ENCODE measurements at regions not wholly inside any gene's neighbourhood (a gene's known extent, or its start where the extent isn't known, plus 50 kb on each side); places are given as distances from the start of the nearest gene placed in this dataset.

DNA sequence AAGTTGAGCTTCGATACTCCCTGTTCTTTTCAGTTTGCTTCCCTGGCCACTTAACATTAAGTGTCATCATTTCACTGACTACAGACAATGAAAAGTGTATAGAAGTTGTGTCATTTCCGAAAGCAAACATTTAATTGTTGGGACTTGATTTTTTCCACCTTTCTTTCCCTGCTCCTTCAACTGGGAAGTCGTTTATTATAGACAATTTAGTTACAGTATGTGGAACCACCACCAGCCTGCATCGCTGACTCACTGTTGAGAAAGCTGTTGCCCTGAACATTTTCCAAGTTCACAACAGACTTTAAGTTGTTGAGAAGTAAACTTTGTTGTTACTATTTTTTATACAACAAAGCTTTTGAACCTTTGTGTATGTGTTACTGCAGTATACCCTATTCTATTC is 788.4 kb upstream of the PRR20A start:
- TF ChIP-seq, protein P1, sequence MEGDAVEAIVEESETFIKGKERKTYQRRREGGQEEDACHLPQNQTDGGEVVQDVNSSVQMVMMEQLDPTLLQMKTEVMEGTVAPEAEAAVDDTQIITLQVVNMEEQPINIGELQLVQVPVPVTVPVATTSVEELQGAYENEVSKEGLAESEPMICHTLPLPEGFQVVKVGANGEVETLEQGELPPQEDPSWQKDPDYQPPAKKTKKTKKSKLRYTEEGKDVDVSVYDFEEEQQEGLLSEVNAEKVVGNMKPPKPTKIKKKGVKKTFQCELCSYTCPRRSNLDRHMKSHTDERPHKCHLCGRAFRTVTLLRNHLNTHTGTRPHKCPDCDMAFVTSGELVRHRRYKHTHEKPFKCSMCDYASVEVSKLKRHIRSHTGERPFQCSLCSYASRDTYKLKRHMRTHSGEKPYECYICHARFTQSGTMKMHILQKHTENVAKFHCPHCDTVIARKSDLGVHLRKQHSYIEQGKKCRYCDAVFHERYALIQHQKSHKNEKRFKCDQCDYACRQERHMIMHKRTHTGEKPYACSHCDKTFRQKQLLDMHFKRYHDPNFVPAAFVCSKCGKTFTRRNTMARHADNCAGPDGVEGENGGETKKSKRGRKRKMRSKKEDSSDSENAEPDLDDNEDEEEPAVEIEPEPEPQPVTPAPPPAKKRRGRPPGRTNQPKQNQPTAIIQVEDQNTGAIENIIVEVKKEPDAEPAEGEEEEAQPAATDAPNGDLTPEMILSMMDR (conservative IDR thresholded peaks at IDR 0.05; ENCODE audit: low read depth, low read length) = no peak
- no peak for TF ChIP-seq EZH2 (IDR thresholded peaks at IDR 0.05; ENCODE audit: borderline replicate concordance, low read depth, low read length, poor library complexity, severe bottlenecking)
- DNase-seq (ENCODE audit: low spot score) = no peak
- CTCF ChIA-PET = no interaction called here
- Histone ChIP-seq H3K27me3 (replicated peaks; ENCODE audit: insufficient read depth, low read depth, low read length, poor library complexity) (no peaks in the 10 kb centered on the region), H3K9me3 (ENCODE audit: low read depth, low read length, poor library complexity, severe bottlenecking) (no peaks in the 10 kb centered on the region), H3K36me3 (ENCODE audit: insufficient read depth, low read length, poor library complexity, severe bottlenecking) (no peaks in the 10 kb centered on the region), H3K4me3 (ENCODE audit: low read depth, low read length, poor library complexity, severe bottlenecking) (no peak overlapping the region), H3K4me1 (ENCODE audit: insufficient read depth, low read length, poor library complexity, severe bottlenecking) (no peaks in the 10 kb centered on the region), H3K27ac (ENCODE audit: low read depth, low read length, poor library complexity, severe bottlenecking) (no peak overlapping the region)
- POLR2A ChIA-PET (ENCODE audit: low non-redundant PET) = no interaction called here
- intact Hi-C loops (cut with micrococcal nuclease; ENCODE audit: unreplicated experiment) = no loop called here
- no TSS peak for BruUV-seq (replicated peaks)

- intact Hi-C loops (cut with micrococcal nuclease; ENCODE audit: unreplicated experiment) = no loop called here
- ChIA-PET POLR2A (ENCODE audit: low non-redundant PET) (no interaction called here), CTCF (no interaction called here)
- H3K36me3 ChIP-seq (ENCODE audit: insufficient read depth, low read length, poor library complexity, severe bottlenecking) = no peaks in the 10 kb centered on the region
- H3K27ac ChIP-seq (ENCODE audit: low read depth, low read length, poor library complexity, severe bottlenecking) = no peak overlapping the region
- TF ChIP-seq, protein P1 (conservative IDR thresholded peaks at IDR 0.05; ENCODE audit: low read depth, low read length) = no peak
- TF ChIP-seq EZH2 (IDR thresholded peaks at IDR 0.05; ENCODE audit: borderline replicate concordance, low read depth, low read length, poor library complexity, severe bottlenecking) = no peak
- no peaks in the 10 kb centered on the region for H3K9me3 ChIP-seq (ENCODE audit: low read depth, low read length, poor library complexity, severe bottlenecking)
- no peaks in the 10 kb centered on the region for H3K4me1 ChIP-seq (ENCODE audit: insufficient read depth, low read length, poor library complexity, severe bottlenecking)
- BruUV-seq (replicated peaks) = no TSS peak
- no peak for DNase-seq (ENCODE audit: low spot score)
- no peak overlapping the region for H3K4me3 ChIP-seq (ENCODE audit: low read depth, low read length, poor library complexity, severe bottlenecking)
- H3K27me3 ChIP-seq (replicated peaks; ENCODE audit: insufficient read depth, low read depth, low read length, poor library complexity) = no peaks in the 10 kb centered on the region
These were observed 787.8 kb upstream of the PRR20A start for GRCh38 chr13:56352901-56353300.

GRCh38 chr13:56356690-56357089 is 784.0 kb upstream of the PRR20A start:
- DNase-seq (ENCODE audit: low spot score) = no peak
- H3K27me3 ChIP-seq (replicated peaks; ENCODE audit: insufficient read depth, low read depth, low read length, poor library complexity) = no peaks in the 10 kb centered on the region
- H3K9me3 ChIP-seq (ENCODE audit: low read depth, low read length, poor library complexity, severe bottlenecking) = no peaks in the 10 kb centered on the region
- no peak overlapping the region for H3K4me3 ChIP-seq (ENCODE audit: low read depth, low read length, poor library complexity, severe bottlenecking)
- TF ChIP-seq EZH2 (IDR thresholded peaks at IDR 0.05; ENCODE audit: borderline replicate concordance, low read depth, low read length, poor library complexity, severe bottlenecking) = no peak
- TF ChIP-seq, protein P1 (conservative IDR thresholded peaks at IDR 0.05; ENCODE audit: low read depth, low read length) = no peak
- no peaks in the 10 kb centered on the region for H3K36me3 ChIP-seq (ENCODE audit: insufficient read depth, low read length, poor library complexity, severe bottlenecking)
- CTCF ChIA-PET = no interaction called here
- no peaks in the 10 kb centered on the region for H3K4me1 ChIP-seq (ENCODE audit: insufficient read depth, low read length, poor library complexity, severe bottlenecking)
- POLR2A ChIA-PET (ENCODE audit: low non-redundant PET) = no interaction called here
- intact Hi-C loops (cut with micrococcal nuclease; ENCODE audit: unreplicated experiment) = no loop called here
- no TSS peak for BruUV-seq (replicated peaks)
- H3K27ac ChIP-seq (ENCODE audit: low read depth, low read length, poor library complexity, severe bottlenecking) = no peak overlapping the region
